WI38 (cell line): ENCODE measurements at regions not wholly inside any gene's neighbourhood (a gene's known extent, or its start where the extent isn't known, plus 50 kb on each side); places are given as distances from the start of the nearest gene placed in this dataset.

Source experiments
- H3K4me3 ChIP-seq: 2 replicates; pipeline ENCODE4 v1.5.1; 2011; ENCODE audit warnings: low read depth, mild to moderate bottlenecking, control low read depth, low read length
- CTCF ChIP-seq: IDR thresholded peaks from 2 replicates; pipeline ENCODE4 v1.5.1; 2012; ENCODE audit warnings: low read depth, mild to moderate bottlenecking, control low read depth, low read length

- H3K4me3 ChIP-seq: no peak overlapping the region
- TF ChIP-seq CTCF: no peak
Observed at GRCh38 chr15:70523616-70524015, 239.7 kb downstream of the UACA start.

GRCh38 chr15:70523192-70523591 lies 240.2 kb downstream of the UACA start:
- TF ChIP-seq CTCF: no peak
- H3K4me3 ChIP-seq: no peak overlapping the region

- no peak for TF ChIP-seq CTCF
- no peak overlapping the region for H3K4me3 ChIP-seq
Observed at GRCh38 chr15:70522323-70522966, 240.9 kb downstream of the UACA start.

- H3K4me3 ChIP-seq: no peak overlapping the region
- no peak for TF ChIP-seq CTCF
Observed at GRCh38 chr15:70521576-70522322, 241.6 kb downstream of the UACA start.

GRCh38 chr15:70519616-70520015 lies 243.7 kb downstream of the UACA start:
- H3K4me3 ChIP-seq: no peak overlapping the region
- no peak for TF ChIP-seq CTCF

- TF ChIP-seq CTCF: no peak
- H3K4me3 ChIP-seq: no peak overlapping the region
Observed at GRCh38 chr15:70519004-70519365, 244.4 kb downstream of the UACA start.

- TF ChIP-seq CTCF: no peak
- H3K4me3 ChIP-seq: no peak overlapping the region
Observed at GRCh38 chr15:70518201-70519003, 245.0 kb downstream of the UACA start.
